SU-DHL-6 (cell line): ENCODE measurements at regions not wholly inside any gene's neighbourhood (a gene's known extent, or its start where the extent isn't known, plus 50 kb on each side); places are given as distances from the start of the nearest gene placed in this dataset.

Source experiments
- H2AFZ ChIP-seq: fragments of 200-600 bp; sonication (generic); 2 replicates; pipeline ENCODE4 v1.6.1; 2014; ENCODE audit warnings: low read depth, mild to moderate bottlenecking, moderate library complexity, mixed read lengths, antibody characterized with exemption, low read length; ENCODE audit not compliant: severe bottlenecking
- H3F3A ChIP-seq: fragments of 200-600 bp; shearing (Covaris generic); 2 replicates; pipeline ENCODE4 v1.6.0; 2016; ENCODE audit warnings: antibody characterized with exemption, mild to moderate bottlenecking; ENCODE audit not compliant: insufficient read depth
- H3K27ac ChIP-seq: fragments of 200-600 bp; sonication (generic); 2 replicates; pipeline ENCODE4 v1.5.1; 2016; ENCODE audit warnings: low read depth, mild to moderate bottlenecking, low read length, moderate library complexity, mixed read lengths
- H3K27me3 ChIP-seq: fragments of 200-600 bp; sonication (generic), shearing (Covaris generic); 2 replicates; pipeline ENCODE4 v1.6.0; 2014; ENCODE audit warnings: mild to moderate bottlenecking, low read length
- H3K36me3 ChIP-seq: fragments of 200-600 bp; sonication (generic); 2 replicates; pipeline ENCODE4 v1.6.1; 2014; ENCODE audit warnings: mild to moderate bottlenecking, low read length, mixed read lengths
- H3K4me2 ChIP-seq: fragments of 300-600, 200-600 bp; shearing (Covaris generic), sonication (generic); 2 replicates; pipeline ENCODE4 v1.6.0; 2014; ENCODE audit warnings: low read length, low read depth, mild to moderate bottlenecking; ENCODE audit not compliant: poor library complexity, severe bottlenecking
- H3K4me3 ChIP-seq: fragments of 200-600 bp; sonication (generic); 2 replicates; pipeline ENCODE4 v1.5.1; 2014; ENCODE audit warnings: antibody characterized with exemption, low read length, mild to moderate bottlenecking, mixed read lengths; ENCODE audit not compliant: insufficient read depth, poor library complexity, severe bottlenecking
- H3K79me2 ChIP-seq: fragments of 200-600 bp; sonication (generic); 2 replicates; pipeline ENCODE4 v1.6.1; 2014; ENCODE audit warnings: mild to moderate bottlenecking, low read length, moderate library complexity; ENCODE audit not compliant: insufficient read depth
- H3K9ac ChIP-seq: fragments of 200-600 bp; sonication (generic); 2 replicates; pipeline ENCODE4 v1.7.0; 2014; ENCODE audit warnings: mild to moderate bottlenecking, low read length
- H3K9me2 ChIP-seq: fragments of 200-600 bp; sonication (generic); replicated peaks from 2 replicates; pipeline ENCODE4 v1.6.1; 2014; ENCODE audit warnings: low read length; ENCODE audit not compliant: insufficient read depth
- H3K9me3 ChIP-seq: fragments of 200-600 bp; sonication (generic); 2 replicates; pipeline ENCODE4 v1.6.1; 2014; ENCODE audit warnings: low read length, mixed read lengths; ENCODE audit not compliant: insufficient read depth
- H4K20me1 ChIP-seq: fragments of 200-600 bp; sonication (generic); 2 replicates; pipeline ENCODE4 v1.6.1; 2014; ENCODE audit warnings: low read depth, mild to moderate bottlenecking, antibody characterized with exemption, low read length, moderate library complexity, mixed read lengths
- EZH2phosphoT487 ChIP-seq: fragments of 200-600 bp; sonication (generic), shearing (Covaris generic); conservative IDR thresholded peaks from 2 replicates; pipeline ENCODE4 v1.6.1; 2018; ENCODE audit warnings: mild to moderate bottlenecking, antibody characterized with exemption, low read length, moderate library complexity, mixed read lengths
- TF ChIP-seq, protein P1 (sequence below): fragments of 200-600 bp; sonication (generic); IDR thresholded peaks from one replicate; pipeline ENCODE4 v1.5.1; 2017; ENCODE audit warnings: antibody characterized with exemption, mild to moderate bottlenecking, low read length, moderate library complexity; ENCODE audit not compliant: insufficient read depth, poor library complexity, severe bottlenecking

- Histone ChIP-seq H3K9me2 (no peaks in the 10 kb centered on the region), H3K9ac (no peak overlapping the region), H3K27me3 (no peaks in the 10 kb centered on the region), H3K27ac (no peak overlapping the region), H2AFZ (no peak overlapping the region), H3K4me2 (no peak overlapping the region), H3K36me3 (no peaks in the 10 kb centered on the region), H3K9me3 (no peaks in the 10 kb centered on the region), H3K79me2 (no peaks in the 10 kb centered on the region), H3K4me3 (no peak overlapping the region), H4K20me1 (no peaks in the 10 kb centered on the region), H3F3A (no peaks in the 10 kb centered on the region)
- TF ChIP-seq, protein P1, sequence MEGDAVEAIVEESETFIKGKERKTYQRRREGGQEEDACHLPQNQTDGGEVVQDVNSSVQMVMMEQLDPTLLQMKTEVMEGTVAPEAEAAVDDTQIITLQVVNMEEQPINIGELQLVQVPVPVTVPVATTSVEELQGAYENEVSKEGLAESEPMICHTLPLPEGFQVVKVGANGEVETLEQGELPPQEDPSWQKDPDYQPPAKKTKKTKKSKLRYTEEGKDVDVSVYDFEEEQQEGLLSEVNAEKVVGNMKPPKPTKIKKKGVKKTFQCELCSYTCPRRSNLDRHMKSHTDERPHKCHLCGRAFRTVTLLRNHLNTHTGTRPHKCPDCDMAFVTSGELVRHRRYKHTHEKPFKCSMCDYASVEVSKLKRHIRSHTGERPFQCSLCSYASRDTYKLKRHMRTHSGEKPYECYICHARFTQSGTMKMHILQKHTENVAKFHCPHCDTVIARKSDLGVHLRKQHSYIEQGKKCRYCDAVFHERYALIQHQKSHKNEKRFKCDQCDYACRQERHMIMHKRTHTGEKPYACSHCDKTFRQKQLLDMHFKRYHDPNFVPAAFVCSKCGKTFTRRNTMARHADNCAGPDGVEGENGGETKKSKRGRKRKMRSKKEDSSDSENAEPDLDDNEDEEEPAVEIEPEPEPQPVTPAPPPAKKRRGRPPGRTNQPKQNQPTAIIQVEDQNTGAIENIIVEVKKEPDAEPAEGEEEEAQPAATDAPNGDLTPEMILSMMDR = no peak
- TF ChIP-seq EZH2phosphoT487 = no peak
These were observed 113.5 kb upstream of the DAP start for GRCh38 chr5:10874541-10874940.

DNA sequence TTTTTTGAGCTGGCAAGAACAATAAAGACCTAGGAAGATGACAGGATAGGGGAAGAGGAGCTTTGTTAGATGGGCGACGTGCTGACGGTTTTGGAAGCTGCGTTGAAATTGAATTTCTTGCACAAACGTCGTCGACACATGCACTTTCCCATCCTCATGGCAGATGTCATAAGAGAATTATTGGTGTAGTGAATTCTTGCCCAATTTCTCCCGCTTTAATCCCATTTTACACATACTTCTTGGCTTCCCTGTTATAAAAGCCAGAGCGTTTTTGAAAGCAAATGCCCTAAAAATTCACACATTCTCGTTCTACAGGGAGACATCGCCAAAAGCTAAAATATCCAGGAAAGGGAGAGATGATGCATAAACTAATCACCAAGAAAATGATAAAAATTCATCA, 109.8 kb upstream of the DAP start:
- no peaks in the 10 kb centered on the region for H4K20me1 ChIP-seq
- TF ChIP-seq EZH2phosphoT487 = no peak
- TF ChIP-seq, protein P1 = no peak
- no peaks in the 10 kb centered on the region for H3K9me3 ChIP-seq
- no peaks in the 10 kb centered on the region for H3K36me3 ChIP-seq
- no peaks in the 10 kb centered on the region for H3K79me2 ChIP-seq
- H3F3A ChIP-seq = no peaks in the 10 kb centered on the region
- H3K4me2 ChIP-seq = no peak overlapping the region
- no peak overlapping the region for H3K4me3 ChIP-seq
- H2AFZ ChIP-seq = no peak overlapping the region
- H3K27ac ChIP-seq = no peak overlapping the region
- H3K9me2 ChIP-seq = no peaks in the 10 kb centered on the region
- no peaks in the 10 kb centered on the region for H3K27me3 ChIP-seq
- H3K9ac ChIP-seq = no peak overlapping the region

GRCh38 chr5:10868956-10869355, 107.9 kb upstream of the DAP start:
- Histone ChIP-seq H3K27me3 (no peaks in the 10 kb centered on the region), H3K27ac (no peak overlapping the region), H3K36me3 (no peaks in the 10 kb centered on the region), H4K20me1 (no peaks in the 10 kb centered on the region), H3F3A (no peaks in the 10 kb centered on the region), H3K9ac (no peak overlapping the region), H3K9me3 (no peaks in the 10 kb centered on the region), H2AFZ (no peak overlapping the region), H3K4me3 (no peak overlapping the region), H3K79me2 (no peaks in the 10 kb centered on the region), H3K4me2 (no peak overlapping the region), H3K9me2 (no peaks in the 10 kb centered on the region)
- no peak for TF ChIP-seq EZH2phosphoT487
- TF ChIP-seq, protein P1 = no peak
